GM21717 (cell line): ENCODE measurements at regions not wholly inside any gene's neighbourhood (a gene's known extent, or its start where the extent isn't known, plus 50 kb on each side); places are given as distances from the start of the nearest gene placed in this dataset.
"Not testable (repeated sequence)": the region's sequence is repeated elsewhere in the genome, so short reads cannot be mapped to it uniquely, and the experiment has no call there.

Experiments
- ATAC-seq: cut with Tn5 transposase; IDR thresholded peaks from one replicate; pipeline ENCODE4 v1.9.1; 2021; ENCODE audit warnings: mild to moderate bottlenecking, moderate library complexity; ENCODE audit not compliant: unreplicated experiment

GRCh38 chr15:36156879-36157427 lies 422.5 kb upstream of the CDIN1 start:
- ATAC-seq: no peak

GRCh38 chr15:36160351-36160750 lies 419.1 kb upstream of the CDIN1 start:
- ATAC-seq: no peak

GRCh38 chr15:36161108-36161507 lies 418.3 kb upstream of the CDIN1 start:
- ATAC-seq: no peak

GRCh38 chr15:36161771-36162212 lies 417.6 kb upstream of the CDIN1 start:
- ATAC-seq: no peak

GRCh38 chr15:36163983-36164382 lies 415.4 kb upstream of the CDIN1 start:
- ATAC-seq: not testable (repeated sequence)

- no peak for ATAC-seq
These were observed 406.5 kb upstream of the CDIN1 start for GRCh38 chr15:36172955-36173354.

GRCh38 chr15:36175186-36175740 lies 404.2 kb upstream of the CDIN1 start:
- no peak for ATAC-seq

- no peak for ATAC-seq
These were observed 403.6 kb upstream of the CDIN1 start for GRCh38 chr15:36175741-36176291.

GRCh38 chr15:36177590-36178302 lies 401.7 kb upstream of the CDIN1 start:
- no peak for ATAC-seq

GRCh38 chr15:36178303-36178633 lies 401.2 kb upstream of the CDIN1 start:
- ATAC-seq: no peak

GRCh38 chr15:36183201-36183600 lies 396.2 kb upstream of the CDIN1 start:
- ATAC-seq: no peak

GRCh38 chr15:36185438-36185837 lies 394.0 kb upstream of the CDIN1 start:
- no peak for ATAC-seq

GRCh38 chr15:36185845-36186244 lies 393.6 kb upstream of the CDIN1 start:
- ATAC-seq: no peak

GRCh38 chr15:36186376-36186775 lies 393.1 kb upstream of the CDIN1 start:
- no peak for ATAC-seq

GRCh38 chr15:36191459-36191858 lies 388.0 kb upstream of the CDIN1 start:
- no peak for ATAC-seq

GRCh38 chr15:36195361-36196007 lies 383.9 kb upstream of the CDIN1 start:
- ATAC-seq: not testable (repeated sequence)

- ATAC-seq: no peak
These were observed 370.4 kb upstream of the CDIN1 start for GRCh38 chr15:36208868-36209582.

- no peak for ATAC-seq
These were observed 369.0 kb upstream of the CDIN1 start for GRCh38 chr15:36210426-36210825.

- ATAC-seq: no peak
These were observed 361.1 kb upstream of the CDIN1 start for GRCh38 chr15:36218322-36218721.

- ATAC-seq: no peak
These were observed 360.4 kb upstream of the CDIN1 start for GRCh38 chr15:36218991-36219390.

GRCh38 chr15:36221992-36222391 lies 357.4 kb upstream of the CDIN1 start:
- no peak for ATAC-seq
